ENCODE measurements at regions not wholly inside any gene's neighbourhood (a gene's known extent, or its start where the extent isn't known, plus 50 kb on each side); places are given as distances from the start of the nearest gene placed in this dataset.

- H3K9me2 ChIP-seq (ENCODE audit: insufficient read depth, low read length): no peaks in the 10 kb centered on the region
- no peaks in the 10 kb centered on the region for H3K79me2 ChIP-seq (ENCODE audit: insufficient read depth, low read depth, low read length)
- no peak overlapping the region for H3K4me2 ChIP-seq (ENCODE audit: low read length)
- ChIA-PET POLR2A (no interaction called here), CTCF (ENCODE audit: unreplicated experiment) (no interaction called here)
- no TSS peak for BruUV-seq (replicated peaks)
- H2AFZ ChIP-seq (ENCODE audit: low read length): no peak overlapping the region
- no peak overlapping the region for H3K4me3 ChIP-seq (ENCODE audit: low read depth, low read length, poor library complexity, severe bottlenecking)
- no peaks in the 10 kb centered on the region for H4K20me1 ChIP-seq (ENCODE audit: insufficient read depth, low read length)
- no peak for DNase-seq (ENCODE audit: low spot score)
- no peaks in the 10 kb centered on the region for H3K9me3 ChIP-seq (ENCODE audit: low read length)
- TF ChIP-seq CTCF (conservative IDR thresholded peaks at IDR 0.05; ENCODE audit: low read length) (no peak), EZH2phosphoT487 (IDR thresholded peaks at IDR 0.05; ENCODE audit: borderline replicate concordance, low read depth, low read length) (no peak)
- no peak overlapping the region for H3K27ac ChIP-seq (ENCODE audit: low read depth, low read length, poor library complexity, severe bottlenecking)
- no peaks in the 10 kb centered on the region for H3K4me1 ChIP-seq (ENCODE audit: insufficient read depth, low read length, poor library complexity, severe bottlenecking)
- no peaks in the 10 kb centered on the region for H3K36me3 ChIP-seq (ENCODE audit: insufficient read depth, low read length)
- intact Hi-C loops (cut with micrococcal nuclease; ENCODE audit: unreplicated experiment): no loop called here
These were observed 209.9 kb upstream of the ZFP64 start for GRCh38 chr20:52401431-52401830.

GRCh38 chr20:52399352-52399751 lies 207.8 kb upstream of the ZFP64 start:
- intact Hi-C loops (cut with micrococcal nuclease; ENCODE audit: unreplicated experiment): no loop called here
- CTCF ChIA-PET (ENCODE audit: unreplicated experiment): no interaction called here
- no TSS peak for BruUV-seq (replicated peaks)

GRCh38 chr20:52389606-52390005 lies 198.0 kb upstream of the ZFP64 start:
- CTCF ChIA-PET (ENCODE audit: unreplicated experiment): no interaction called here
- intact Hi-C loops (cut with micrococcal nuclease; ENCODE audit: unreplicated experiment): no loop called here

More at GRCh38 chr20:52399352-52399751, 207.8 kb upstream of the ZFP64 start:
- Histone ChIP-seq H3K27ac (ENCODE audit: low read depth, low read length, poor library complexity, severe bottlenecking) (no peak overlapping the region), H3K36me3 (ENCODE audit: insufficient read depth, low read length) (no peaks in the 10 kb centered on the region), H3K4me3 (ENCODE audit: low read depth, low read length, poor library complexity, severe bottlenecking) (no peak overlapping the region), H3K9me2 (ENCODE audit: insufficient read depth, low read length) (no peaks in the 10 kb centered on the region), H2AFZ (ENCODE audit: low read length) (no peak overlapping the region), H3K9me3 (ENCODE audit: low read length) (no peaks in the 10 kb centered on the region), H3K4me1 (ENCODE audit: insufficient read depth, low read length, poor library complexity, severe bottlenecking) (no peaks in the 10 kb centered on the region), H3K4me2 (ENCODE audit: low read length) (no peak overlapping the region), H4K20me1 (ENCODE audit: insufficient read depth, low read length) (no peaks in the 10 kb centered on the region), H3K79me2 (ENCODE audit: insufficient read depth, low read depth, low read length) (no peaks in the 10 kb centered on the region)
- TF ChIP-seq EZH2phosphoT487 (IDR thresholded peaks at IDR 0.05; ENCODE audit: borderline replicate concordance, low read depth, low read length) (no peak), CTCF (conservative IDR thresholded peaks at IDR 0.05; ENCODE audit: low read length) (no peak)
- DNase-seq (ENCODE audit: low spot score): no peak
- POLR2A ChIA-PET: no interaction called here

More at GRCh38 chr20:52389606-52390005, 198.0 kb upstream of the ZFP64 start:
- Histone ChIP-seq H3K4me1 (ENCODE audit: insufficient read depth, low read length, poor library complexity, severe bottlenecking) (no peaks in the 10 kb centered on the region), H3K9me3 (ENCODE audit: low read length) (no peaks in the 10 kb centered on the region), H3K27ac (ENCODE audit: low read depth, low read length, poor library complexity, severe bottlenecking) (no peak overlapping the region), H2AFZ (ENCODE audit: low read length) (no peak overlapping the region), H3K9me2 (ENCODE audit: insufficient read depth, low read length) (no peaks in the 10 kb centered on the region), H4K20me1 (ENCODE audit: insufficient read depth, low read length) (no peaks in the 10 kb centered on the region), H3K36me3 (ENCODE audit: insufficient read depth, low read length) (no peaks in the 10 kb centered on the region), H3K4me2 (ENCODE audit: low read length) (no peak overlapping the region), H3K79me2 (ENCODE audit: insufficient read depth, low read depth, low read length) (no peaks in the 10 kb centered on the region), H3K4me3 (ENCODE audit: low read depth, low read length, poor library complexity, severe bottlenecking) (no peak overlapping the region)
- no peak for DNase-seq (ENCODE audit: low spot score)
- TF ChIP-seq EZH2phosphoT487 (IDR thresholded peaks at IDR 0.05; ENCODE audit: borderline replicate concordance, low read depth, low read length) (no peak), CTCF (conservative IDR thresholded peaks at IDR 0.05; ENCODE audit: low read length) (no peak)
- no TSS peak for BruUV-seq (replicated peaks)
- POLR2A ChIA-PET: no interaction called here
